ENCODE measurements at regions not wholly inside any gene's neighbourhood (a gene's known extent, or its start where the extent isn't known, plus 50 kb on each side); places are given as distances from the start of the nearest gene placed in this dataset.

GRCh38 chr1:168964478-168964877 is 142.0 kb upstream of the ATP1B1 start:
- no peak for DNase-seq (ENCODE audit: low spot score)

- no peak for DNase-seq (ENCODE audit: low spot score)
Measured at GRCh38 chr1:168966217-168966616, 140.3 kb upstream of the ATP1B1 start.

- no peak for DNase-seq (ENCODE audit: low spot score)
Measured at GRCh38 chr1:168966636-168967035, 139.9 kb upstream of the ATP1B1 start.

GRCh38 chr1:168970926-168971659 is 135.4 kb upstream of the ATP1B1 start:
- no peak for DNase-seq (ENCODE audit: low spot score)

- no peak for DNase-seq (ENCODE audit: low spot score)
Measured at GRCh38 chr1:168972225-168972624, 134.3 kb upstream of the ATP1B1 start.

GRCh38 chr1:168972887-168973286 is 133.6 kb upstream of the ATP1B1 start:
- DNase-seq (ENCODE audit: low spot score), result no peak

- no peak for DNase-seq (ENCODE audit: low spot score)
Measured at GRCh38 chr1:168974117-168974516, 132.4 kb upstream of the ATP1B1 start.

- no peak for DNase-seq (ENCODE audit: low spot score)
Measured at GRCh38 chr1:168974611-168975010, 131.9 kb upstream of the ATP1B1 start.

GRCh38 chr1:168976267-168976666 is 130.2 kb upstream of the ATP1B1 start:
- no peak for DNase-seq (ENCODE audit: low spot score)

- DNase-seq (ENCODE audit: low spot score), result no peak
Measured at GRCh38 chr1:168977618-168978017, 128.9 kb upstream of the ATP1B1 start.

GRCh38 chr1:168979276-168979675 is 127.2 kb upstream of the ATP1B1 start:
- no peak for DNase-seq (ENCODE audit: low spot score)

GRCh38 chr1:168980180-168980579 is 126.3 kb upstream of the ATP1B1 start:
- no peak for DNase-seq (ENCODE audit: low spot score)

- DNase-seq (ENCODE audit: low spot score), result no peak
Measured at GRCh38 chr1:168980656-168981055, 125.8 kb upstream of the ATP1B1 start.

- no peak for DNase-seq (ENCODE audit: low spot score)
Measured at GRCh38 chr1:168982778-168983177, 123.7 kb upstream of the ATP1B1 start.

- DNase-seq (ENCODE audit: low spot score), result no peak
Measured at GRCh38 chr1:168987330-168987729, 119.2 kb upstream of the ATP1B1 start.

GRCh38 chr1:168987923-168988322 is 118.6 kb upstream of the ATP1B1 start:
- DNase-seq (ENCODE audit: low spot score), result no peak

GRCh38 chr1:168989985-168990384 is 116.5 kb upstream of the ATP1B1 start:
- no peak for DNase-seq (ENCODE audit: low spot score)

- DNase-seq (ENCODE audit: low spot score), result no peak
Measured at GRCh38 chr1:168991667-168992475, 114.6 kb upstream of the ATP1B1 start.

- no peak for DNase-seq (ENCODE audit: low spot score)
Measured at GRCh38 chr1:169001353-169001752, 105.1 kb upstream of the ATP1B1 start.

GRCh38 chr1:169003864-169004516 is 102.5 kb upstream of the ATP1B1 start:
- DNase-seq (ENCODE audit: low spot score), result no peak

GRCh38 chr1:169005776-169006175 is 100.7 kb upstream of the ATP1B1 start:
- DNase-seq (ENCODE audit: low spot score), result no peak

- no peak for DNase-seq (ENCODE audit: low spot score)
Measured at GRCh38 chr1:169009666-169010065, 96.8 kb upstream of the ATP1B1 start.

- no peak for DNase-seq (ENCODE audit: low spot score)
Measured at GRCh38 chr1:169012416-169012815, 94.1 kb upstream of the ATP1B1 start.
